HG03135 (cell line): ENCODE measurements at regions not wholly inside any gene's neighbourhood (a gene's known extent, or its start where the extent isn't known, plus 50 kb on each side); places are given as distances from the start of the nearest gene placed in this dataset.

Experiments used
- ATAC-seq: cut with Tn5 transposase; IDR thresholded peaks from one replicate; pipeline ENCODE4 v1.9.1; 2021; ENCODE audit warnings: mild to moderate bottlenecking, moderate library complexity; ENCODE audit not compliant: unreplicated experiment

DNA sequence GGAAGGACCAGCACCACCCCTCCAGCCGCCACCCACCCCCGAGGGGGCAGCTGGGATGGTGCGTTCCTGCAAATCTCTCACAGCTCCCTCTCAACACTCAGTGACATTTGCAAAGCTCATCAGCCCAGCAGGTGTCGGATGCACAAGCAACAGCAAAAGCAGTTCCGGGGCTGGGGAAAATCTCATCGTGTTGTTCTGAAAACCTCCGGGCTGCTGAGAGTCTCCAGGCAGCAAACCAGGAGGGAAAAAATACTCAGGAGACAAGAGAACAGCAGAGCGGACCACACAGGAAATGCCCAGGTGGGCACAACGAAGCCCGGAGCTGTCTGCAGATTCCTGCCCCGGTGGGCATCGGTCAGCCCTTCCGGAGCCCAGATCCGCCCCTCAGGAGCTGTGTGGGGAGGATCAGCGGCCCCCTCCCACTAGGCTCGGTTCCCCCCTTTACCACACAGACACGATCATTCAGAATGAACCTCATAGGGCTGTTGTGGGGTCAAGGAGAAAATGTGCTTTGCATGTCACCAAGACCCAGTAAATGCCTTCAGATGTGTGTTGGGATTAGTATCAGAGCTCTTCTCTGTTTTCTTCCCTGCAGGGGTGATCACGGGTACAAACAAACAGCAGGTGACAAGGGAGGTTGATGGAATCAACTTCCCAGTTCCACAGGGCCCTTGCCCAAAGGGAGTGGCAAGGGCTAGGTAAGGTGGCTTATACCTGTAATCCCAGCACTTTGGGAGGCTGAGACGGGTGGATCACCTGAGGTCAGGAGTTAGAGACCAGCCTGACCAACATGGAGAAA, 127.0 kb upstream of the TIAM1 start:
- no peak for ATAC-seq

DNA sequence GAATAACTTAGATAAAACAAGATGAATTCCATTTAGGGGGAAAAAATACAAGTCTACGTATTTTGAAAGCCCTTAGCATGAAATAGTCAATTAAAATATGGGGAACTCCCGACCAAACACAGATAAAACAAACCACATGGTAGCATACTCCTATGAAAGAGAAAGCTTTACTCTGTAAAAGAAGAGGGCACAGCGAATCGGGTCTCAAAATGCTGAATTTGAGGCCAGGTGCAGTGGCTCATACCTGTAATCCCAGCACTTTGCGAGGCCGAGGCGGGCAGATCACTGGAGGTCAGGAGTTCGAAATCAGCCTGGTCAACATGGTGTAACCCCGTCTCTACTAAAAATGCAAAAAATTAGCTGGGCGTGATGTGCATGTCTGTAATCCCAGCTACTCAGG, 116.9 kb upstream of the TIAM1 start:
- no peak for ATAC-seq

DNA sequence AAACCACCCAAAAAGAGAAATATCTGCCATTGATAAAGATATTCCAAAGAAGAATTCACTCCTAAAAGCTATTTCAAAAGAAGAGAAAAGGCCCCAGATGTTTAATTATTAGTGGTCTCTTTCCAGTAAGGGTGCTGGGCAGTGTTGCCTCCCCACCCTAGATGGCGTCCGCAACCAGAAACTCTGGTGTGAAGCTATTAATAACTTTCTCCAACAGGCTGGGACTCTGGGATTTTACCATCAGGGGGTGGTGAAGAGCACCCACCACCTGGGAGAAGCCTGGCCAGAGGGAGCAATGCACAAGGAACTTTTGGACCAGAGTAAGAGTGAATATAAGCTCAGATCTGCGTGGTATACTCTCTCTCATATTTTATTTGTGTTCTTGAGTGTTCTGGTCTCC, 115.4 kb upstream of the TIAM1 start:
- ATAC-seq = no peak

DNA sequence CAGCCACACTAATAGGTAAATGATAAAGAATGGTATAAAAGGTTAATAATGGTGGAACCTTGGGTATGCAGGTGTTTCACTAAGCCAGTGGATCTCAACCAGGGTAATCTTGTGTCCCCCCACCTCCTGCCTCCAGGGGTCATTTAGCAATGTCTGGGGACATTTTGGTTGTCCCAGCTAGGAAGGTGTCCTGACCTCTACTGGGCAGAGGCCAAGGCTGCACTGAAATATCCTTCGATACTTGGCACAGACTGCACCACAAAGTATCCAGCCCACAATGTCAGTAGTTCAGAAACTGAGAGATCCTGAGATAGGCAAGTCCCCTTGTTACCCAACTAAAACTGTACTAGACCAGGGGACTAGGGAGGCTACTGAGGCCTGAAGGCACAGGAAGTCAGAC, 113.6 kb upstream of the TIAM1 start:
- ATAC-seq = no peak

DNA sequence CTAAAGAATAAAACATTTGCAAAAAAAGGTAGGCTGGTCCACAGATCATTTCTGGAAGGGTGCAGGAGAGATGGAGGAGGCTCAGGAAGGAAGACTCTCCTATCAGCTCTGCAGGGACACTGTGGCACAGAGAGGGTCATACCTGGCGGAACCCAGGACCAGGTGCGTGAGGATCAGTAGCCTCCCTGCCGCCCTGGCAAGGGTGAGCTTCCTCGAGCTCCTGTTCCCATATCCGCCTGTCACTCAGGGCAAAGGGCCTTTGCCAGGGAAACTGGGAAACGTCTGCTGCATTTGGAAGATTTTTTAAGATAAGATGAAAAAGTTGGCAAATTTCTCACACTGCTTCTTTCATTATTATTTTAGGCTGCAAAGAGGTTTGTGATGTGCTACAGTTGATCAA, 112.1 kb upstream of the TIAM1 start:
- no peak for ATAC-seq

DNA sequence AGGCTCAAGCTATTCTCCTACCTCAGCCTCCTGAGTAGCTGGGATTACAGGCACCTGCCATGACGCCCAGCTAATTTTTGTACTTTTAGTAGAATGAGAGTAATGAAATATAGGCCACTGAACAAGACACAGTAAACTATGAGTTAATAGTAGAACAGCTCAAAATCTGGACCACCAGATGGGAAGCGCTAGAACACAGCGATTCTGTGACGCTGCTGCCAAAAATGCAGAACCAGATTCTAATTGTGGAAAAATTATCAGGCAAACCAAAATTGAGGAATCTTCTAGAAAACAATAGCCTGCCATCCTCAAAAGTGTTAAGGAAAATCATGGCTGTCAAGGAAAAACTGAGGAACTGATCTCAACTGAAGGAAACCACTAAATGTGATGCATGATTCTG, 111.4 kb upstream of the TIAM1 start:
- no peak for ATAC-seq

DNA sequence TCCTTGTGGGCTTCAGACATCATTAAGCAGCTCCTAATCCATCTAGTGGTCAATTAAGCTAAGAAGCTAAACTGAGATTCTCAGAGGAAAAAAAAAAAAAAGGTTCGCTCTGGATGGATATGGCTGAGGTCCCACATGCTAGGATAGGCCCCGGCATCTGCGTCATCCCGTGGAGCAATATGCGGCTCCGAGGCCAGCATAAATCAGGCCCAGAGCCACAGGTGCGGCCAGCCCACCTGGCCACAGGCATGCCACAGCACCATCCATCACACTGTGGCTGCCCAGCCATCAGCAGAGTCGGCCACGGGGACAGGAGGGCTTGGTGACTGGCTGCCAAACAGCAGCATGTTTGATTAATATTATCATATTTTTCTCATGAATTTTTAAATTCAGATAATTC, 106.9 kb upstream of the TIAM1 start:
- no peak for ATAC-seq

DNA sequence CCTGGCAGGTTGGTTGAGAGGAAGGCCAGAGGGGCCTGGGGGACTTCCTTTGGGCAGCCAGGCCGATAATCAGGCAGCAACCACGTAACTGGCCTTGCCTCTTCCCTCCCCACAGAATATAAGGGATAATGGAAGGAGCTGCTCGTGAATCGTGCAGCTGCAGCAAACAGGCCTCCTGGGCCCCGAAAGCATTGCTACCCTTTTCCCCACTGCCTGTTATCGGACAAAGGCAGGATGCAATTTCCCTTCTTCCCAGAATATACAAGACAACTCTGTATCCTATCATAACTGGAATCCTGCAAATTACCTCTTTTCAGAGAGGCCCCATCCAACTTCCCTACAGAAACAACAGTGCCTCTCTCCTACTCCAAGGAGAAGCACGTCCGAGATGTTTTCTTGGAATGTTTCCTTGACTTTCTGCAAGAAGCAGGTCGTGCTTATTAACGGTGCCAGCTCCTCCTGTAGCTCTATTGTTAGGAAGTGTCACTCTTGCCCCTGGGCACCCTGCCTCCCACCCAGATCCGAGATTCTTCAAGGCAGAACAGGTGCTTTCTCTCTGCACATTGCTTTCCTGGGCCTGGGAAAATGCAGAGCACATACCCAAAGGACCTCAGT, 106.0 kb upstream of the TIAM1 start:
- no peak for ATAC-seq

DNA sequence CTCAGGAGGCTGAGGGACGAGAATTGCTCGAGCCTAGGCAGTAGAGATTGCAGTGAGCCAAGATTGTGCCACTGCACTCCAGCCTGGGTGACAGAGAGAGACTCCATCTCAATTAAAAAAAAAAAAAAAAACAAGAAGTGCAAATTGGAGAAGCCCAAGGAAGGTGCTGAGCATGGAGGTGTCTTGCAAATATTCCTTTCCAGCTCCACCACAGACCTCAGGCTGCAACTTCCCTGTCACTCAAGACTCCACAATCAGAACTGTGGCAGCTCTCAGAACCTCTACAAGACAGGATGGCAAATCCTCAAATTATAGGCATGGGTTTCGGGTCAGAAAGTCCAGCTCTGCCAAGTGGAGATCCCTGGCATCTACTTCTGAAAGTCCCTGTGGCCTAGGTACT, 104.4 kb upstream of the TIAM1 start:
- no peak for ATAC-seq

DNA sequence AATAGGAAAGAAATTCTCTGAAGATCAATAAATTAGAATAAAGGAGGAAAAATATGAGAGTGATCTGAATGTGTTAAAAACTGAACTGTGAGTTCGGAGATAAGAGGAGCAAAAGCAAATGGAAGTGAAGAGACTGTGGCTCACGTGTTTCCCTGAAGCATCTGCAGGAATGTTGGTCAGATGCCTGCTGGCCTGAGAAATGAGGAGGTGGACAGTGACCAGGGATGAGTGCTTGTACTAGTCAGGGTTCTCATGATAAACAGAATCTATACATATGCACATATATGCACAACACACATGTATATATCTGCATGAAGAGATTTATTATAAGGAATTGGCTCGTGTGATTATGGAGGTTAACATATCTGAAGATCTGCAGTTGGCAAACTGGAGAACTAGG, 103.4 kb upstream of the TIAM1 start:
- no peak for ATAC-seq

DNA sequence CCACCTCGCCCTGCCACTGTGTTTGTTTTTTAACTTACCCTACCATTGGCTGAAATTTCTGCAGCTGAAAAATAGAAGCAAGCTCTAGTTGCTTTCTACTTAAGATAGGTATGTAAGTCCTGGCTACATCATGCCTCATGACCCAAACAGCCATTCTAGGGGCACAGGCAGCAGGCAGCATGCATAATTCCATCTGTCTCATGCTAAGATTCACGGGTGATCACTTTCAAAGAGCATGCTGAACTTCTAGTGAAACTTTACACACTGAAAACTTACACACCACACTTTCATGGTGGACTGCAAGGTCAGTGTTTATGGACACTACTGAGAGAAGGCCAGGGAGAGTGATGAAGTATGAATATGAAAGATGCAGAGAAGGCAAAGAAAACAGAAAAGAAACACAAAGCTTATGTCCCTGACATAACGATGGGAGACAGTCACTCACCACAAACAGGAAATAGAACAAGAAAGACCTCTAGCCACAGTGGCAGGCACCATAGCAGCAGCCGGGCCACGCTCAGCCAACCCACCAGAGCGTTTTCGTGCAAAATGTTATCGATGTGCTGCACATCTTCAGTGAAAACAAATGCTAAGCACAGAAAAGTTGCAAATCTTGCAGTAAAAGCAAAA, 102.3 kb upstream of the TIAM1 start:
- peak; percentile 66 for ATAC-seq

DNA sequence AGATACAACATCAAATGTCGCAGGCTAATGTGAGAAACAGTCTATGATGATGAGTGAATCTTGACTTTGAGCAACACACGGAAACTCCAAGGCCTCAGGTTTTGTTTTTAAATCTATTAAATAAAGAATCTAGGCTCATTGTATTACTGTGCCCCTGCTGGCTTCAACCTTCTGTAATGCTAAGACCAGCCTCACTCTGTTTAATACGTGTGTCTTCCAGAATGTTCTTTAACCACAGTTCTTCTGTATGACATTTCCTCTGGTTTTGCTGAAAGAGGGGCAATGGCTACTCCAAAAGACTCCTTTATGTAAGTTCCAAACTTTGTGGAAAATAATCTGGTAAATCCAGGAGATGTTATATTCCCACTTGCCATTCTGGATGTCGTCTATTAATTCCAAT, 101.1 kb upstream of the TIAM1 start:
- no peak for ATAC-seq

DNA sequence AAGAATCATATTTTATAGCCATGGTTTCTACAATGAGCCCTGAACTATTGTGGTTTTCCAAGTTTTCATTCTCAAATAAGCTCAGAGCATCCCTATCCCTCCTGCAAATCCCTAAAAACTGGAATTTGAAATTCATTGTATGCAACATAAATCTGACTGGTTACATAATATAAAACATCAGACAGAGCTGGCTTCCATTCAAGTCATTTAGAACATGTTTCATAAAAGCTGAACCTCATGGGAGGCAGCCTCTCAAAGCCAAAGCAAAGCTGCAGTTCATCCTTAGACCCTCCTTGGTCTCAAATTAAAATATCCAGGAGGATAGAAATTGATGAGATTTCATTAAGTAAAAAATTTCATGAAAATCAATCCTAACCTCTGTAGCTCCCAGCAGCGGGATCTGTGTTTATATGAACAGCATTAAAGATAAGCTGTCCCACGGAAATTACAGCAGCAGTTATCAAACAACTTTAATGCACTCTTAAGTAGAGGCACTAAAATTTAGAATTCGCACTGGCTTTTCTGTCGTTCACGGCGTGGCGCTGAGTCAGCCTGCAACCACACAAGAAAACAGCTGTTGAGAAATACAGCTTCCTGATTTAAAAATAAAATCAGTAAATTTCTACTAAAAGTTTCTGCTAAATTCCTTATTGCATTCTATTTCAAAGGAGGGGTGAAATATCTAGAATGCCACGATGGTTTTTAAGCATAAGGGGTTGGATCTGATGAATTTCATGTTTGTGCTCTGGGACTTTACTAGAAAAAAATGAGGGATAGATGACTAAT, 99.9 kb upstream of the TIAM1 start:
- ATAC-seq = no peak

DNA sequence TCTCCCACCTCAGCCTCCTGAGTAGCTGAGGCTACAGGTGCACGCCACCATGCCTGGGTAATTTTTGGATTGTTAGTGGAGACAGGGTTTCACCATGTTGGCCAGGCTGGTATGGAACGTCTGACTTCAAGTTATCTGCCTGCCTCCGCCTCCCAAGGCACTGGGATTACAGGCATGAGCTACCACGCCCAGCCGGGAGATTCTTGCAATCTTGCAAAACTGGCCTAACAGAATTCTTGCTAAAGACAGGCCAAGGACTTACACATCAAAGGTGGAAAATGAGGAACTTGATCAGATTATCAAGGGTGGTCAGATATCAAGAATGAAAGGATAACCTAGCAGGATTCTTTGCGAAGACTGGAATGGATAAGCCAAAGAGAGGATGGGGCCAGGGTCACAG, 98.3 kb upstream of the TIAM1 start:
- no peak for ATAC-seq

DNA sequence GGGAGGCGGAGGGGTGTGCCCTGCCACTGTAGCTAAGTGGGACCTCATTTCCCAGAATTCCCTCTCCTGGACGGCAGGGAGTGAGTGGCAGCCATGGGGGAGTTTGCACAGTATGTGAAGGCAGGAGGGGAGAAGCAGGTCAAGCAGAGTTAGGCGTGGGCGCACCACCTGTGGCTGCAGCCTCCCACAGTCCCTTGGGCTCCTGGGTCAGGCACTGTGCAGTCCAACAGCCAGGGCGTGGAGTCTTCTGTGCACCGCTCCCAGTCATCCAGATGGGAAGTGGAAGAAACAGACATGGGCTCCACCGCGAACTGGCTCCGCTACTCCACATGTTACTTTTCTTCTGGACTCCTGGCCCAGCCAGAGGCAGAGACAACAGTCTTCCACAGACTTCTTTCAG, 85.4 kb upstream of the TIAM1 start:
- ATAC-seq = no peak

DNA sequence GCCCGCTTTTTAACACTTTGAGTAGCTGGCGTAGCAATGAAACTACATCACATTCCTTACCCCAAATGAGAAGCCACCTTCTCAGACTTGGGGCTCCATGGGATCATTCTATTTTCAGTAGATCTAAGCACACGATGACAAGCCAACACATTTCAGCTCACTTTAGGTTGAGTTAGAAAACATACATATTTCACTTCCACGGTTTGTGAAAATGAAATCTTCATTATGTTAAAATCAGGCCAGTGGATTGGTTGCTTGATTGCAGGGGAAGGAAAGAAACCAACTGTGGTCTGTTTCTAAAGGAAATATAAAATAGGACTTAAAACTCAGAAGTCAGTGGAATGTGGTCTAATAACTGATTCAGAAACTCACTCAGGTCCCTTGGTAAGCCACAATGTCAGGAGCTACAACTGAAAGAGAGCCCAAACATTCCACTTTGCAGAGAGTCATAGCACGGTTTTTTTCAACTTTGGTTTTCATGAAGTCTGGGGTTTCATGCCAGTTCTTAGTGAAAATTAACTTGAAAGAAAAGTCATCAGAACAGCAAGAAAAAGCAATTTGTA, 82.3 kb upstream of the TIAM1 start:
- no peak for ATAC-seq

DNA sequence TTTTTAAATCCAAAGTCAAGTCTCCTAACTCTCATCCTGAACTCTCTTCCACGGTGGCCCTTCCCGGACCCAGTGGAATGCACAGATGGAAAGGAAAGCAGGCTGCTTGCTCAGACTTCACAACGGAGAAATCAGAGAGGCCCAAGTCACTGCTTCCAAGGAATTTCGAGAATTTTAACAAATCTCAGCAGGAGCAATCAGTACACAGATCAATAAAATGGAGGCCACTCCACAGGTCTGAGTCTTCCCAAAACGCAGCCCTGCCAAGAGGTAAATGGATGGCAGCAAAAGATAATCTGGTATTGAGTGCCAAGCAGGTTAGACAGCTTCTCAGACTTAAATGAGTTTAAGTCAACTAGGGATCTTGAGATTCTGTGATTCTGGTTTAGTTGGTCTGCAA, 81.1 kb upstream of the TIAM1 start:
- no peak for ATAC-seq

DNA sequence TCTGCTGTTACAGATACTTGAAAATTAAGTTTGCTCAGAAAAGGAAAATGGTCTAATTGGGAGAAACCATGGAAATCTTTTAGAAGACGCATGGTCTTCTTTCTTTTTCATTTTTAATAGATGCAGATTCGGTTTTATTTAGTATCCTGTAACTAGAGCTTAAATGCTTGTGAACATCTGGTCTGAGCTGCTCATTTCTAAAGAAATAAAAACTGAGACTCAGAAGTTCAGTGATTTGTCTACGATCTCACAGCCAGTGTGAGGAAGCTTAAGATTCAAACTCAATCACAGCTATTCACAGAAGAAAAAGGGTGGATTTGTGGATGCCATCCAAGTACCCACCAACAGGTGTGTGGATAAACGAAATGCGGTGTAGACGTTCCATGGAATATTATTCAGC, 80.0 kb upstream of the TIAM1 start:
- ATAC-seq = no peak

DNA sequence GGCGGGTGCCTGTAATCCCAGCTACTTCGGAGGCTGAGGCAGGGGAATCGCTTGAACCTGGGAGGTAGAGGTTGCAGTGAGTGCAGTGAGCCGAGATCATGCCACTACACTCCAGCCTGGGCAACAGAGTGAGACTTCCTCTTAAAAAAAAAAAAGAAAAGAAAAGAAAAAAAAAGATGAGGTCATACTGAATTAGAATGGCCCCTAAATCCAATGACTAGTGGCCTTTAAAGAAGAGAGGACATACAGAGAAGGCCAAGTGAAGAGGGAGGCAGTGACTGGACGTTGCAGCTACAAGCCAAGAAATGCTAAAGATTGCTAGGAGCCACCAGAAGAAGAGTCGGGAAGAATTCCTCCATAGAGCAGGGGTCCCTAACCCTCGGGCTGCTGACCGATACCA, 76.9 kb upstream of the TIAM1 start:
- no peak for ATAC-seq

DNA sequence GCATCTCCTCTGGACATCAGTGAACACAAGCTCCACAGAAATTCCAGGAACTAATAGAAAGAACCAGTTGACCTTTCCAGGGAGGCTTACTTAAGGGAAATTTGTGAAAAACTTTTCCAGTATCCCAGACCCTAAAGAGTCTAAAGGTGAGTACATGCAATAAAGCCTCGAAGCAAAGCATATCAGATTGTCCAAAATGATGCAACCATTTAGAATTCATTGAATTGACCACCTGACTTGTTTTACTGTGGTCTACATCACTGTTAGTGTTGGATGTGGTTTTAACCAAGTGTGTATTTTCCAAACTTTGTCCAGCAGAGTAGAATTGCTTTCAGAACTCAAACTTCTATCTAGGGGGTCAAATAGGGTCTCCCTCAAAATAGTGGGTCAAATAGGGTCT, 76.3 kb upstream of the TIAM1 start:
- no peak for ATAC-seq

DNA sequence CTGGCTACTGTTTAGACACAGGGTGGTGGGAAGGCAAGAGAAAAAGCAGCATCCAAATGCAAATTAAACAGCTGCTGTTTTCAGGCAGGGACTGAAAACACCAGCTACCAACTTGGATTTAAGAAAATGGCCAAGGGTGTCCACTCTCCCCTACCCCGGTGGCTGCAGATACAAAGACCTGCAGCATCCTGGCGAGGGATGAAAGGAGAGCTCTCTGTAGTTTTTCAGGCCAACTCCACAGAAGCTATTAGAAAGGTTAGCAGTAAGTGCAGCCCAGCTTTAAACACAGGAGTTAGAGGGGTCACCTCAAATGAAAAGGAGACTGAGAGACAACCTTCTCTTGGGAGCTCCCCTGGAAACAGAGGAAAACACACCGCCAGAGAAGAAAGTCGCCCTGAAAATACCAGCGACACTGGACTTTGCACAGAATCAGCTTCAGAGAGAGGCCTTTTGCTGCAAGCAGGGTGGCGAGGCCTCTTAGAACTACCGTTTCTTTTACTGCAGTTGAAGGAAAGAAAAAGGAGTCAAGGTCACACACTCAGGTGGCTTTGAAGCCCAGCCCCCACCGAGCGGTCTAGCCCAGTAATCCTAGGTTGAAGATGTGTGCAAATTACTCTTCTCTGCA, 74.4 kb upstream of the TIAM1 start:
- no peak for ATAC-seq
